C4-2B (cell line): ENCODE measurements at regions not wholly inside any gene's neighbourhood (a gene's known extent, or its start where the extent isn't known, plus 50 kb on each side); places are given as distances from the start of the nearest gene placed in this dataset.

ENCODE experiments used
- CTCF ChIP-seq: fragments of 450-650 bp; conservative IDR thresholded peaks from 2 replicates; pipeline ENCODE4 v1.5.1; 2017; ENCODE audit warnings: mild to moderate bottlenecking
- ZFX ChIP-seq: fragments of 450-650 bp; IDR thresholded peaks from 2 replicates; pipeline ENCODE4 v1.6.1; 2017

- no peak for TF ChIP-seq CTCF
- no peak for TF ChIP-seq ZFX
Observed at GRCh38 chr17:72353502-72353901, 232.7 kb downstream of the SOX9 start.
